ENCODE measurements at regions not wholly inside any gene's neighbourhood (a gene's known extent, or its start where the extent isn't known, plus 50 kb on each side); places are given as distances from the start of the nearest gene placed in this dataset.

DNA sequence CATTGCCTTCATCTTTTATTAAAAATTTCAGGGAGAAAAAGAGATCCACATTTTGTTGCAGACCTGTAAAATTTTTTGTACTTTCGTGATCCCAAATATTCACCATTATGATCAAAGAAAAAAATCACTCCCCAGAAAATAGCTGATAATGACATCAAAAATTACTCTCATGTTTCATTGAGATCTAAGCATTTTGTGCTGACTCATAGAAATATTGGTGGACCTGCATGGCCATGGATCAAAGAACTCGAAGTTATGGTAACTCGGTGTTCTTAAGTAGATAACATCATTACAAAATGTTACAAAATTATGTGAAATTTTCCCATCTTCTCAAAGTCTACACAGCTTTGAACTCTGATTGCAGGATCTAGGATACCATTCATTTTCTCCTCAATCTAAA lies 135.8 kb downstream of the PTGER3 start:
- TF ChIP-seq EP300 (IDR thresholded peaks at IDR 0.05) (no peak), POLR2A (IDR thresholded peaks at IDR 0.05) (no peak), POLR2AphosphoS5 (IDR thresholded peaks at IDR 0.05) (no peak)
- TF ChIP-seq, protein P1, sequence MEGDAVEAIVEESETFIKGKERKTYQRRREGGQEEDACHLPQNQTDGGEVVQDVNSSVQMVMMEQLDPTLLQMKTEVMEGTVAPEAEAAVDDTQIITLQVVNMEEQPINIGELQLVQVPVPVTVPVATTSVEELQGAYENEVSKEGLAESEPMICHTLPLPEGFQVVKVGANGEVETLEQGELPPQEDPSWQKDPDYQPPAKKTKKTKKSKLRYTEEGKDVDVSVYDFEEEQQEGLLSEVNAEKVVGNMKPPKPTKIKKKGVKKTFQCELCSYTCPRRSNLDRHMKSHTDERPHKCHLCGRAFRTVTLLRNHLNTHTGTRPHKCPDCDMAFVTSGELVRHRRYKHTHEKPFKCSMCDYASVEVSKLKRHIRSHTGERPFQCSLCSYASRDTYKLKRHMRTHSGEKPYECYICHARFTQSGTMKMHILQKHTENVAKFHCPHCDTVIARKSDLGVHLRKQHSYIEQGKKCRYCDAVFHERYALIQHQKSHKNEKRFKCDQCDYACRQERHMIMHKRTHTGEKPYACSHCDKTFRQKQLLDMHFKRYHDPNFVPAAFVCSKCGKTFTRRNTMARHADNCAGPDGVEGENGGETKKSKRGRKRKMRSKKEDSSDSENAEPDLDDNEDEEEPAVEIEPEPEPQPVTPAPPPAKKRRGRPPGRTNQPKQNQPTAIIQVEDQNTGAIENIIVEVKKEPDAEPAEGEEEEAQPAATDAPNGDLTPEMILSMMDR (IDR thresholded peaks at IDR 0.05) = no peak
- no peak overlapping the region for H3K4me3 ChIP-seq
- no peak overlapping the region for H3K27ac ChIP-seq
- no peaks in the 10 kb centered on the region for H3K27me3 ChIP-seq
- peaks cover 0 to 12% (median 9%) of the 10 kb centered on the region in 4 donors for H3K4me1 ChIP-seq
- WGBS, 2 donors = 81 to 90% methylated on average over 3 of the region's 3 CpGs
- intact Hi-C loops (cut with DNase I) = no loop called here
- no peak for DNase-seq
- H3K9me3 ChIP-seq = no peaks in the 10 kb centered on the region
- no peaks in the 10 kb centered on the region for H3K36me3 ChIP-seq

DNA sequence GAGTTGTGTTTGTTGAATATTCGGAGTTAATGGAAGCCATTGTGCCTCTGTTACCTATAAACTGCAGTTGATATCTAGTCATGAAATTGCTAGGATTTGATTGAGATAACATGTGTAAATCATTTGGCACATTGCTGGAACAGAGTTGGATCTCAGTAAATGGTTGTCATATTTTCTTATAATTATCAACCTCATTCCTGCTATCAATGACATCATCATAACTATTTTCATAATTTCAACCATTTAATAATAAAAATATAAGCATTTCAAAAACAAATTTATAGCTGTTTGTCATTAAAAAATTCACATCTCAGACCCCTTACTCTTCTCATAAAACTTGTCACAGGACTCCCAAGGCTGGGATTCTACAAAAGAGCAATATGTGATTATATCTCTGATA lies 133.4 kb downstream of the PTGER3 start:
- no peak for TF ChIP-seq EP300 (IDR thresholded peaks at IDR 0.05)
- TF ChIP-seq, protein P1 (IDR thresholded peaks at IDR 0.05) = no peak
- no peak for TF ChIP-seq POLR2AphosphoS5 (IDR thresholded peaks at IDR 0.05)
- TF ChIP-seq POLR2A (IDR thresholded peaks at IDR 0.05) = no peak
- no peaks in the 10 kb centered on the region for H3K9me3 ChIP-seq
- 86 to 88% methylated on average over 1 of the region's 1 CpG for WGBS, 2 donors
- no peak overlapping the region for H3K27ac ChIP-seq
- DNase-seq = no peak
- H3K27me3 ChIP-seq = no peaks in the 10 kb centered on the region
- no peaks in the 10 kb centered on the region for H3K36me3 ChIP-seq
- intact Hi-C loops (cut with DNase I) = no loop called here
- peaks cover 0 to 12% (median 9%) of the 10 kb centered on the region in 4 donors for H3K4me1 ChIP-seq
- H3K4me3 ChIP-seq = no peak overlapping the region

DNA sequence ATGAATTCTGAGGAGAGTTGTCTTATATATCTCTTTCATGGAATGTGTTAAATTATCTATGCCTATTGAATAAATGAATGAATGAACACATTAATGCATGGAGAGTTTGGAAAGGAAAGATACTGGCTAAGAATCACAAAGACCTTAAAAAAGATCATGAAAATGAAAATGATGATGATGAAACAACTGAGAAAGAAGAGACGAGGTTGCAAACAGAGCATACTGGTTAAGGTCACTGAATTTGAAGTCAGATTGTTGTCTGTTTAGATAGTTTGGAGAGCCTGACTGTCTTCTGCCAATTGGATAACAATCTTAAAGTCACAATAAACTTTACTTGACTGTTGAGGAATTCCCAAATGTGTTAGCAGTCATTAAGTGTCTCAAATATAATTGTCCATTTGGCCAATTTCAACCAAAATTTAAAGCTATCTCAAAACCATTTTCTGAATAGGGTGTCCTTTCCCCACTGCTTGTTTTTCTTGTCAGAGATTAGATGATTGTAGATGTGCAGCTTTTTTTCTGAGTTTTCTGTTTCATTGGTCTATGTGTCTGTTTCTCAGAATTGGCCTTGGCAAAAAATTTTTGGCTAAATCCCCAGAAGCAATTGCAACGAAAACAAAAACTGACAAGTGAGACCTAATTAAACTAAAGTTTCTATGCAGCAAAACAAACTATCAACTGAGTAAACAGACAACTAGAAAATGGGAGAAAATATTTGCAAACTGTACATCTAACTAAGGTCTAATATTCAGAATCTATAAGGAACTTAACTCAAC lies 132.2 kb downstream of the PTGER3 start:
- no peak overlapping the region for H3K27ac ChIP-seq
- no peak overlapping the region for H3K4me3 ChIP-seq
- H3K9me3 ChIP-seq = no peaks in the 10 kb centered on the region
- no peaks in the 10 kb centered on the region for H3K36me3 ChIP-seq
- 42 to 61% methylated on average over 2 of the region's 2 CpGs for WGBS, 2 donors
- no peak for DNase-seq
- TF ChIP-seq POLR2AphosphoS5 (IDR thresholded peaks at IDR 0.05) (no peak), POLR2A (IDR thresholded peaks at IDR 0.05) (no peak), EP300 (IDR thresholded peaks at IDR 0.05) (no peak)
- TF ChIP-seq, protein P1 (IDR thresholded peaks at IDR 0.05) = no peak
- no peaks in the 10 kb centered on the region for H3K27me3 ChIP-seq
- H3K4me1 ChIP-seq = peaks cover 0 to 12% (median 9%) of the 10 kb centered on the region in 4 donors
- intact Hi-C loops (cut with DNase I) = no loop called here

DNA sequence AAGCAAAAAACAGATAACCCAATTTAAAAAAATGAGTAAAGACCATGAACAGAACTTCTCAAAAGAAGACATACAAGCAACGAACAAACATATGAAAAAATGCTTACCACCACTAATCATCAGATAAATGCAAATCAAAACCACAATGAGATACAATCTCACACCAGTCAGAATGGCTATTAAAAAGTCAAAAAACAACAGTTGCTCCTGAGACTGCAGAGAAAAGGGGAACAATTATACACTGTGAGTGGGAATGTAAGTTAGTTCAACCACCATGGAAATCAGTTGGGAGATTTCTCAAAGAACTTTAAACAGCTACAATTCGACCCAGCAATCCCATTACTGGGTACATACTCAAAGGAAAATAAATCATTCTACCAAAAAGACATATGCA lies 131.6 kb downstream of the PTGER3 start:
- no peaks in the 10 kb centered on the region for H3K27me3 ChIP-seq
- peaks cover 0 to 12% (median 9%) of the 10 kb centered on the region in 4 donors for H3K4me1 ChIP-seq
- H3K4me3 ChIP-seq = no peak overlapping the region
- intact Hi-C loops (cut with DNase I) = no loop called here
- 36 to 43% methylated on average over 2 of the region's 2 CpGs for WGBS, 2 donors
- DNase-seq = no peak
- H3K27ac ChIP-seq = no peak overlapping the region
- H3K36me3 ChIP-seq = no peaks in the 10 kb centered on the region
- TF ChIP-seq, protein P1 (IDR thresholded peaks at IDR 0.05) = no peak
- TF ChIP-seq EP300 (IDR thresholded peaks at IDR 0.05) (no peak), POLR2AphosphoS5 (IDR thresholded peaks at IDR 0.05) (no peak), POLR2A (IDR thresholded peaks at IDR 0.05) (no peak)
- no peaks in the 10 kb centered on the region for H3K9me3 ChIP-seq

Measured in sigmoid colon (tissue), 6 donors.